DND-41 (cell line): ENCODE measurements at regions not wholly inside any gene's neighbourhood (a gene's known extent, or its start where the extent isn't known, plus 50 kb on each side); places are given as distances from the start of the nearest gene placed in this dataset.

Source experiments
- ATAC-seq: fragments of 200-7000 bp; cut with Tn5 transposase; 3 replicates; pipeline ENCODE4 v1.9.1; 2021; ENCODE audit warnings: low read depth; ENCODE audit not compliant: insufficient read depth
- DNase-seq: peaks from one replicate; pipeline ENCODE4 v3.0.0-alpha.2; 2020
- H2AFZ ChIP-seq: 2 replicates; pipeline ENCODE4 v1.6.0; 2012; ENCODE audit warnings: low read depth, low read length
- H3K27ac ChIP-seq: 2 replicates; pipeline ENCODE4 v1.5.1; 2012; ENCODE audit warnings: low read length, inconsistent platforms
- H3K27me3 ChIP-seq: fragments of 200-600 bp; sonication (generic); 2 replicates; pipeline ENCODE4 v1.6.0; 2012; ENCODE audit warnings: low read length, mild to moderate bottlenecking, inconsistent platforms; ENCODE audit not compliant: insufficient read depth, poor library complexity
- H3K36me3 ChIP-seq: 2 replicates; pipeline ENCODE4 v1.5.1; 2012; ENCODE audit warnings: low read length, inconsistent platforms; ENCODE audit not compliant: insufficient read depth
- H3K4me1 ChIP-seq: 2 replicates; pipeline ENCODE4 v1.5.1; 2012; ENCODE audit warnings: mild to moderate bottlenecking, low read length; ENCODE audit not compliant: insufficient read depth
- H3K4me2 ChIP-seq: 2 replicates; pipeline ENCODE4 v1.6.0; 2012; ENCODE audit warnings: mild to moderate bottlenecking, moderate library complexity, low read length, inconsistent platforms; ENCODE audit not compliant: insufficient read depth
- H3K4me3 ChIP-seq, 2 experiments: fragments of 200-600 bp in 1 of 2; shearing (Covaris generic) in 1 of 2; 2 replicates each; pipeline ENCODE4 v1.5.1; 2012 to 2016; ENCODE audit warnings: inconsistent platforms in 2 of 2, low read length in 2 of 2, mild to moderate bottlenecking in 2 of 2, low read depth in 1 of 2, moderate library complexity in 1 of 2
- H3K79me2 ChIP-seq: 2 replicates; pipeline ENCODE4 v1.6.0; 2012; ENCODE audit warnings: low read length, inconsistent platforms; ENCODE audit not compliant: insufficient read depth
- H3K9ac ChIP-seq: 2 replicates; pipeline ENCODE4 v1.6.0; 2012; ENCODE audit warnings: low read depth, mild to moderate bottlenecking, inconsistent platforms, low read length, moderate library complexity
- H3K9me3 ChIP-seq: 2 replicates; pipeline ENCODE4 v1.5.1; 2012; ENCODE audit warnings: low read length, moderate library complexity, mild to moderate bottlenecking, inconsistent platforms; ENCODE audit not compliant: insufficient read depth, severe bottlenecking
- H4K20me1 ChIP-seq: 2 replicates; pipeline ENCODE4 v1.6.0; 2012; ENCODE audit warnings: low read length; ENCODE audit not compliant: insufficient read depth
- CTCF ChIP-seq: IDR thresholded peaks from 2 replicates; pipeline ENCODE4 v1.5.1; 2012; ENCODE audit warnings: borderline replicate concordance, low read length, moderate library complexity, mild to moderate bottlenecking; ENCODE audit not compliant: poor library complexity, severe bottlenecking; ENCODE audit errors: extremely low read depth
- EZH2 ChIP-seq: IDR thresholded peaks from 3 replicates; pipeline ENCODE4 v1.6.1; 2012; ENCODE audit warnings: borderline replicate concordance, low read depth, mild to moderate bottlenecking, moderate library complexity, low read length, inconsistent platforms; ENCODE audit not compliant: severe bottlenecking

DNA sequence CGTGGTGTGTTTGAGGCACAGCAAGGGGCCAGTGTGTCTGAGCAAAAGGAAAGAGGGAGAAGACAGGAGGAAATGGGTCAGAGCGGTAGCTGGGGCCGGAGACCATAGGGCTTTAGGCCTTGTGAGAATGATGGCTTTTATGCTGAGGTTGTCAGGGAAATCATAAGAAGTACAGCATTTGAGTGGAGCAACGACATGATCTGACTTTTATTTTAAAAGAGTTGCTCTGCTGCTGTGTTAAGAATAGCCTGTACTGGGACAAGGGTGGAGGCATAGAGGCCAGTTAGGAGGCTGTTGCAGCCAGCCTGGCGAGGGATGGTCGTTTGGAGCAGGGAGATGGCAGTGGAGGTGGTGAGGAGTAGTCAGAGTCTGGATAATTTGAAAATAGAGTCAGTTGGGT lies 174.3 kb downstream of the SNX10 start:
- no peak for ATAC-seq
- H3K4me2 ChIP-seq = no peak overlapping the region
- no peak overlapping the region for H2AFZ ChIP-seq
- H3K9me3 ChIP-seq = no peaks in the 10 kb centered on the region
- H3K27ac ChIP-seq = no peak overlapping the region
- DNase-seq = no peak
- peaks cover 4% of the 10 kb centered on the region for H3K27me3 ChIP-seq
- H3K4me1 ChIP-seq = no peaks in the 10 kb centered on the region
- H4K20me1 ChIP-seq = no peaks in the 10 kb centered on the region
- H3K9ac ChIP-seq = no peak overlapping the region
- H3K4me3 ChIP-seq = no peak overlapping the region
- H3K36me3 ChIP-seq = no peaks in the 10 kb centered on the region
- H3K79me2 ChIP-seq = no peaks in the 10 kb centered on the region
- no peak for TF ChIP-seq CTCF
- no peak for TF ChIP-seq EZH2

- Histone ChIP-seq H3K27me3 (peaks cover 4% of the 10 kb centered on the region), H3K9ac (no peak overlapping the region), H3K27ac (no peak overlapping the region), H3K4me2 (no peak overlapping the region), H3K9me3 (no peaks in the 10 kb centered on the region), H3K4me3 (no peak overlapping the region), H3K4me1 (no peaks in the 10 kb centered on the region), H4K20me1 (no peaks in the 10 kb centered on the region), H3K36me3 (no peaks in the 10 kb centered on the region), H2AFZ (no peak overlapping the region), H3K79me2 (no peaks in the 10 kb centered on the region)
- ATAC-seq = no peak
- TF ChIP-seq EZH2 = no peak
- no peak for TF ChIP-seq CTCF
- no peak for DNase-seq
These were observed 175.4 kb downstream of the SNX10 start for GRCh38 chr7:26467104-26467503.

DNA sequence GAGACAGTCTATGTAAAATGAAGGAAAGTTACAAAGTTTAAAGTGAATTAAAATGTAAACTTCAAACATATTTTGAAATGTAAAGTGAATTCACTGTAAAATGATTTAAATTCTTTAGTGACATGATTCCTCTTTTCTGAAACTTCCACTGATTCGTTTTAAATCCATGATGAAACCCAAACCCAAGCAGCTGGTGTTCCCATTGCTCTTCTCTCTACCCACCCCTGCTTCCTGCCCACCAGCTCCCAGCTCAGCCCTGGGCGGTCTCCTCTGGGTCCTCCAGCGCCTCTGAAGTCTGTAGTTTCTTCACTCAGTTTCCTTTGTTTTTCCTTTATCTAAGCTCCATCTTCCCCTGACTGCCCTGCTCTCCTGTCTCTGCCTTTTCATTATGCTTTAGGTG lies 175.9 kb downstream of the SNX10 start:
- no peak for ATAC-seq
- TF ChIP-seq CTCF = no peak
- no peak for TF ChIP-seq EZH2
- H3K4me2 ChIP-seq = no peak overlapping the region

GRCh38 chr7:26468625-26469024 lies 177.0 kb downstream of the SNX10 start:
- no peaks in the 10 kb centered on the region for H3K36me3 ChIP-seq
- no peaks in the 10 kb centered on the region for H3K79me2 ChIP-seq
- no peak overlapping the region for H3K27ac ChIP-seq
- DNase-seq (no peak), ATAC-seq (no peak)
- H3K27me3 ChIP-seq = peaks cover 8% of the 10 kb centered on the region
- no peaks in the 10 kb centered on the region for H3K9me3 ChIP-seq
- no peaks in the 10 kb centered on the region for H3K4me1 ChIP-seq
- no peak for TF ChIP-seq CTCF
- no peak for TF ChIP-seq EZH2
- H4K20me1 ChIP-seq = no peaks in the 10 kb centered on the region
- H3K9ac ChIP-seq = no peak overlapping the region
- H3K4me3 ChIP-seq = no peak overlapping the region
- H3K4me2 ChIP-seq = no peak overlapping the region
- H2AFZ ChIP-seq = no peak overlapping the region

More for the DNA sequence above, 175.9 kb downstream of the SNX10 start:
- Histone ChIP-seq H3K27ac (no peak overlapping the region), H4K20me1 (no peaks in the 10 kb centered on the region), H3K4me1 (no peaks in the 10 kb centered on the region), H3K79me2 (no peaks in the 10 kb centered on the region), H3K27me3 (peaks cover 4% of the 10 kb centered on the region), H3K36me3 (no peaks in the 10 kb centered on the region), H2AFZ (no peak overlapping the region), H3K4me3 (no peak overlapping the region), H3K9ac (no peak overlapping the region), H3K9me3 (no peaks in the 10 kb centered on the region)
- DNase-seq = no peak
